NT2/D1 (cell line): ENCODE measurements at regions not wholly inside any gene's neighbourhood (a gene's known extent, or its start where the extent isn't known, plus 50 kb on each side); places are given as distances from the start of the nearest gene placed in this dataset.

ENCODE experiments used
- SUZ12 ChIP-seq: IDR thresholded peaks from 2 replicates; pipeline ENCODE4 v1.6.1; 2011; ENCODE audit not compliant: insufficient read length, insufficient read depth; ENCODE audit errors: extremely low read depth
- YY1 ChIP-seq: IDR thresholded peaks from 2 replicates; pipeline ENCODE4 v1.6.1; 2011; ENCODE audit not compliant: insufficient read length, insufficient read depth
- ZNF274 ChIP-seq: IDR thresholded peaks from 2 replicates; pipeline ENCODE4 v1.6.1; 2011; ENCODE audit warnings: mild to moderate bottlenecking, low read depth, low read length

GRCh38 chr14:87050421-87050820 is 942.6 kb downstream of the GALC start:
- TF ChIP-seq SUZ12 = no peak
- TF ChIP-seq YY1 = no peak
- no peak for TF ChIP-seq ZNF274
